GM21381 (cell line): ENCODE measurements at regions not wholly inside any gene's neighbourhood (a gene's known extent, or its start where the extent isn't known, plus 50 kb on each side); places are given as distances from the start of the nearest gene placed in this dataset.

Source experiments
- ATAC-seq: cut with Tn5 transposase; IDR thresholded peaks from one replicate; pipeline ENCODE4 v1.9.1; 2021; ENCODE audit warnings: mild to moderate bottlenecking, moderate library complexity; ENCODE audit not compliant: unreplicated experiment

GRCh38 chr20:22374678-22375590 lies 209.4 kb downstream of the FOXA2 start:
- no peak for ATAC-seq

GRCh38 chr20:22374066-22374465 lies 210.3 kb downstream of the FOXA2 start:
- ATAC-seq = no peak

DNA sequence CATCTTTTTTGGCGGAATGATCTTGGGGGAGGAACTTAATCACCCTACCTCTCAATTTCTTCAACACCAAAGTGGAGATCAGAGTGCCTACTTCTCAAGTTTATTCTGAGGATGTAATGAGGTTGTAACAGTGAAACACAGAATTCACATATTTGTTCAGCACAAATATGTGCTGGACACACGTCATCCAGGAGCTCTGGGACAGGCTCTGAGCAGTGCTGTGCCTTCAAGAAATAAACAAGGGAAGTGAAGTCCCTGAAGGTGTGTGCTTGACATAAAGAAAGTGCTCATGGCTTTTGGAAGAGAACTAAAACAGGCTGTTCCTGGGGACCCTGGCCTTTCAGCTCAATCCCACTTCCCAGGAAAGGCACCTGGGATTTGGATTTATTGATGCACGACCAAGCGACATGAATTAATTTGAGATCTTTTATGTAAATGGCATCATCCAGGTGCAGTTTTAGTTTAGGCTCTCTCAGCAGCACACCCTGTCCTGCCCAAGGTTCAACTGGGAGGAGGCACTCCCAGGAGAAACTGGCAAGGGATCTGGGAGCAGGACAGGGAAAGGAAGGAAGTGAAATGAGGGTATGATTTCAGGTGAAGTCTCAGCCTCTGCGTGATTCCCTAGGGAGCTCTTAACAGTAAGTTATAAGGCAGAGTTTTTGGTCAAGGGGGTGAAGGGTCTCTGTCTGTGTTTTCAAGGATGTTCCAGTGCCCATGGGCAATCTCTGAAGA lies 211.0 kb downstream of the FOXA2 start:
- no peak for ATAC-seq

DNA sequence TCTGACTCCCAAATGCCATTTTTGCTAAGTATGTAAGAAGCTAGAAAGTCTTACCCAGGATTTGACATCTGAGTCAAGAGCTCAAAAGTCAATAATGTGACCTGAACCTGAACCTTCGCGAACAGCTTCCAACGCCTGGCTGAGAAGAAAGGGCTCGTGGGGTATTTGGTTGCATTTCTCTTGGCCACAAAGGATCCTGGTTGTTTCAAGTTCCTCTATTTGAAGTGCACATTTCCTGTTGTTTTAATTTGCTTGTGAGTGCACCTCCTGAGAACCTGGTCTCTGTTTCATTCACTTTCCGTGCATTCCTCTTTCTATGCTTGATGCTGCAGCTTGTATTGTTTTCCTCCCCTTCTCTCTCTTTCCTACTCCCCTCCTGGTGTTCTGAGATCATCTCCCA lies 212.5 kb downstream of the FOXA2 start:
- ATAC-seq = peak; percentile 84

GRCh38 chr20:22370137-22370536 lies 214.2 kb downstream of the FOXA2 start:
- ATAC-seq = no peak

GRCh38 chr20:22369100-22369499 lies 215.3 kb downstream of the FOXA2 start:
- ATAC-seq = no peak

DNA sequence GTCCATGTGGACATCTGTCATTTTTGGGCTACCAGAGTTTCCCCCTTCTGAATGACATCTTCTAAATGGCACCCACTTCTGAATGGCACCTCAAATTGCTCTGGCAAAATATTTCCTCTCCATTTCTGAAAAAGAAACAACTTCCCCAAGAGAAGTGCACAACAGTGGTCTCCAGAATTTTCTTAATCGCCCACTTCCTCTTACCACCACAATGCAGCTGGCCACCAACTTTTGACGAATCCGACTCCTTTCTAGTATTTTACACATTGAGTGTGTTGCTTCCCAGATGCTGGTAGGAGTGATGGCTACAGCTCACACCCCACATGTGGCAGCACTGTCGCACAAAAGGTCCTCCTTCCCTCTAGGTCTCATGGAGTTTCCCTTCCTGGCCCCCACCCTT lies 216.1 kb downstream of the FOXA2 start:
- ATAC-seq = no peak

- no peak for ATAC-seq
These were observed 217.7 kb downstream of the FOXA2 start for GRCh38 chr20:22366631-22367030.

DNA sequence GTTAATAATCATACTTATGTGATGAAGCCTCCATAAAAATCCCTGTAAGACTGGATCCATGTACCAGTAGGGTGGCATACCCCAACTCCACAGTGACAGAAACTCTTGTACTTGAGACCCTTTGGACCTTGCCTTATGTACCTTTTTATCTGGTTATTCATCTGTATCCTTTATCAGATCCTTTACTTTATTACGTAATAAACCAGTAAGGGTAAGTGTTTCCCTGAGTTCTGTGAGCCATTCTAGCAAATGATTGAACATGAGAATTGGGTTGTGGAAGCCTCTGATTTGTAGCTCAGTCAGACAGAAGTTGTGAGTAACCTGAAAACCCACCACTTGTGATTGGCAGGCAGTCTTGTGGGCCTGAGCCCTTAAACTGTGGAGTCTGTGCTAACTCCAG lies 229.7 kb downstream of the FOXA2 start:
- no peak for ATAC-seq

- no peak for ATAC-seq
These were observed 230.8 kb downstream of the FOXA2 start for GRCh38 chr20:22353586-22353985.

GRCh38 chr20:22352019-22352418 lies 232.4 kb downstream of the FOXA2 start:
- no peak for ATAC-seq

GRCh38 chr20:22350624-22351023 lies 233.7 kb downstream of the FOXA2 start:
- no peak for ATAC-seq

DNA sequence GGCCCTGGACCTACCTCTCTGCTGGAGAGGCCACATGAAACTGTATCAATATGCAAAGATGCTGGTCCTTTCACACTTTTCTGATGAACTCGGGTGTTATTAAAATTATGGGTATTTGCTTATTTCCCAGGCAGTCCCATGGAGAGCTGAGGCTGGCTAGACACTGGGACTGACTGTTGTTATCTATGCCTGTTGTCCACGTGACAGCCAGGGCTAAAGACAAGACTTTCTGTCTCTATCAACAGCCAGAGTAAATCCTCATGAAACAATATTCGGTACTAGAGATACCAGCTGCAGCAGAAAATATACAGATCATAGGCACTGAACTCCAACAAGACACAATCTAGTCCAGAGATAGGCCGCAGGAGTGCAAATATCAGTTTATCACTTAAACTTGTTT lies 236.4 kb downstream of the FOXA2 start:
- no peak for ATAC-seq

- no peak for ATAC-seq
These were observed 237.7 kb downstream of the FOXA2 start for GRCh38 chr20:22346716-22347115.

DNA sequence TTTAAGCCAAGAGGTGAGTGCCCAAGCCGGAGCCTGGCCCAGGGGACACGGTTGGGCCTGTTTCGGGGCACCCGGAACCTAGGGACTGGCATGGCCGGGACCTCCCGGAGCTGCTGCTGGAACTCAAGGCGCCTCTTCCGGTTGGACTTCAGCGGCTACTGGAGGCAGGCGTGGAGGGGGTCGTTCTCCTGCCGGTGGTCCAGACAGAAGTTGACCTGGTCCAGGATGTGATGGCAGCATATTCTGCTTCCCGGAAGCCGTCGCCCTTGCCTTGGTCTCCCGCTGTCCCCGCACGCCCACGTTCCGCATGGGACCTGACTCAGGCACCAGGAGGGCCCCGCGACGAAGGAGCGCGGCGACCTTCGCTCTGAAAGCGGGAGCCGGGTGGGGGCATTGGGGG lies 240.8 kb downstream of the FOXA2 start:
- ATAC-seq = no peak

- no peak for ATAC-seq
These were observed 242.0 kb downstream of the FOXA2 start for GRCh38 chr20:22342410-22342809.

GRCh38 chr20:22341508-22341907 lies 242.9 kb downstream of the FOXA2 start:
- no peak for ATAC-seq

GRCh38 chr20:22339946-22340345 lies 244.4 kb downstream of the FOXA2 start:
- no peak for ATAC-seq

GRCh38 chr20:22339091-22339881 lies 245.1 kb downstream of the FOXA2 start:
- no peak for ATAC-seq

DNA sequence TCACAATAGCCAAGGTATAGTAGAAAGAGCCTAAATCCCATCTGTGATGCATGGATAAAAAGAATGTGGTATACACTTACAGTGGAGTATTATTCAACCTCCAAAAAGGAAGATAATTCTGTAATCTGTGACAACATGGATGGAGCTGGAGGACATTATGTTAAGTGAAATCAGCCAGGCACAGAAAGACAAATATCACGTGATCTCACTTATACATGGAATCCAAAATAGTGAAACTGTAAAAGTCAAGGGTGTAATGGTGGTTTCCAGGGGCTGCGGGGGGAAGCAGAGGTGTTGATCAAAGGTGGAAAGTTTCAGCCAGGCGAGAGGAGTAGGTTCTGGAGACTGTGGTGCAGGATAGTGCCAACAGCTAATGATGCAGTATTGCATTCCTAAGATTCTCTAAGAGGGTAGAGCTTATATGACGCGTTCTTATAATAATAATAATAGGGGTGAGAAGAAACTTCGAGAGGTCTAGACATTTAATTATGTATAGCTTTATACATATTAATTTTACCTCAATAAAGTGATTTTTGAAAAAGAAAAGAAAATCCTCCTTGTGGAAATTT lies 246.1 kb downstream of the FOXA2 start:
- ATAC-seq = no peak

DNA sequence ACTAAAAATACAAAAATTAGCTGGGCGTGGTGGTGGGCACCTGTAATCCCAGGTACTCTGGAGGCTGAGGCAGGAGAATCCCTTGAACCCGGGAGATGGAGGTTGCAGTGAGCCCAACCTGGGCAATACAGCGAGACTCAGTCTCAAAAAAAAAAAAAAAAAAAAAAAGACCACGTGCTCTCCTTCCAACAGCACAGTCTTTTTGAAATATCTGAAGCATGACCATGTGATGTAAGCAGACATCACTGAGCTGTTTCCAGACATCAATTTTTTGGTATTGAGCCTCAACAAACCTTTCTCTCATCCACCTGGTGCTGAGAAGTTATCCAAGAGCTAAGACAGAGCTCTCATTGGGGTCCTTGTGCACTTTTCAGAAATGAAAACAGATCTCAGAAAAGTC lies 249.2 kb downstream of the FOXA2 start:
- ATAC-seq = no peak
